ENCODE measurements at regions not wholly inside any gene's neighbourhood (a gene's known extent, or its start where the extent isn't known, plus 50 kb on each side); places are given as distances from the start of the nearest gene placed in this dataset.

- Histone ChIP-seq H3K4me3 (no peak overlapping the region), H3K4me1 (no peaks in the 10 kb centered on the region), H3K27ac (no peak overlapping the region), H3K36me3 (no peaks in the 10 kb centered on the region), H3K9me3 (no peaks in the 10 kb centered on the region), H3K27me3 (no peaks in the 10 kb centered on the region)
- TF ChIP-seq POLR2A (IDR thresholded peaks at IDR 0.05) (no peak), CTCF (IDR thresholded peaks at IDR 0.05) (no peak)
- DNase-seq = no peak
- intact Hi-C loops (cut with DNase I; ENCODE audit: low total_unique reads) = no loop called here
These were observed 91.8 kb upstream of the ENPP6 start for GRCh38 chr4:184309241-184310170.

DNA sequence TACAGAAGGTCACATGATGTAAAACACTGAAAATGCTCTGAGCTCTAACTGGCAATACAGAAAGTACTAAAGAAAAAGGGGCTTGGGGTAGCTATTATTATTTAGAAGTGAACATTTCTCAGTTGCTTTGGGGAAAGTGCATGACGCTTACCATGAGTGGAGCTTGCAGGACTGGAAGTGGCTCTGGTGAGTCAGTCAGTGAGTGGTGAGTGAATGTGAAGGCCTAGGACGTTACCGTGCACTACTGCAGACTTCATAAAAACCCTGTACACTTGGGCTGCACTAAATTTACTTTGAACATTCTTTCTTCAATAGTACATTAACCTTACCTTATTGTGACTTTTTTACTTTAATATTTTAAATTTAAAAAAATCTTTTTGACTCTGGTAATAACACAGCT is 89.3 kb upstream of the ENPP6 start:
- no peak for DNase-seq
- H3K9me3 ChIP-seq = no peaks in the 10 kb centered on the region
- H3K4me1 ChIP-seq = no peaks in the 10 kb centered on the region
- no peaks in the 10 kb centered on the region for H3K36me3 ChIP-seq
- no peak overlapping the region for H3K27ac ChIP-seq
- no peak overlapping the region for H3K4me3 ChIP-seq
- H3K27me3 ChIP-seq = no peaks in the 10 kb centered on the region
- intact Hi-C loops (cut with DNase I; ENCODE audit: low total_unique reads) = no loop called here
- TF ChIP-seq CTCF (IDR thresholded peaks at IDR 0.05) (no peak), POLR2A (IDR thresholded peaks at IDR 0.05) (no peak)

- Histone ChIP-seq H3K9me3 (no peaks in the 10 kb centered on the region), H3K27ac (no peak overlapping the region), H3K4me3 (no peak overlapping the region), H3K4me1 (no peaks in the 10 kb centered on the region), H3K36me3 (no peaks in the 10 kb centered on the region), H3K27me3 (no peaks in the 10 kb centered on the region)
- intact Hi-C loops (cut with DNase I; ENCODE audit: low total_unique reads) = no loop called here
- TF ChIP-seq POLR2A (IDR thresholded peaks at IDR 0.05) (no peak), CTCF (IDR thresholded peaks at IDR 0.05) (no peak)
- no peak for DNase-seq
These were observed 88.8 kb upstream of the ENPP6 start for GRCh38 chr4:184306470-184306869.

GRCh38 chr4:184300816-184301215 is 83.1 kb upstream of the ENPP6 start:
- Histone ChIP-seq H3K4me1 (no peaks in the 10 kb centered on the region), H3K4me3 (no peak overlapping the region), H3K27ac (no peak overlapping the region), H3K27me3 (no peaks in the 10 kb centered on the region), H3K36me3 (no peaks in the 10 kb centered on the region), H3K9me3 (no peaks in the 10 kb centered on the region)
- intact Hi-C loops (cut with DNase I; ENCODE audit: low total_unique reads) = no loop called here
- TF ChIP-seq CTCF (IDR thresholded peaks at IDR 0.05) (no peak), POLR2A (IDR thresholded peaks at IDR 0.05) (no peak)
- no peak for DNase-seq

GRCh38 chr4:184298254-184298653 is 80.6 kb upstream of the ENPP6 start:
- H3K27ac ChIP-seq = no peak overlapping the region
- H3K27me3 ChIP-seq = no peaks in the 10 kb centered on the region
- no peak for TF ChIP-seq CTCF (IDR thresholded peaks at IDR 0.05)
- TF ChIP-seq POLR2A (IDR thresholded peaks at IDR 0.05) = no peak
- DNase-seq = no peak
- intact Hi-C loops (cut with DNase I; ENCODE audit: low total_unique reads) = no loop called here
- no peak overlapping the region for H3K4me3 ChIP-seq
- no peaks in the 10 kb centered on the region for H3K36me3 ChIP-seq
- no peaks in the 10 kb centered on the region for H3K9me3 ChIP-seq
- H3K4me1 ChIP-seq = no peaks in the 10 kb centered on the region
